ENCODE measurements at regions not wholly inside any gene's neighbourhood (a gene's known extent, or its start where the extent isn't known, plus 50 kb on each side); places are given as distances from the start of the nearest gene placed in this dataset.

DNA sequence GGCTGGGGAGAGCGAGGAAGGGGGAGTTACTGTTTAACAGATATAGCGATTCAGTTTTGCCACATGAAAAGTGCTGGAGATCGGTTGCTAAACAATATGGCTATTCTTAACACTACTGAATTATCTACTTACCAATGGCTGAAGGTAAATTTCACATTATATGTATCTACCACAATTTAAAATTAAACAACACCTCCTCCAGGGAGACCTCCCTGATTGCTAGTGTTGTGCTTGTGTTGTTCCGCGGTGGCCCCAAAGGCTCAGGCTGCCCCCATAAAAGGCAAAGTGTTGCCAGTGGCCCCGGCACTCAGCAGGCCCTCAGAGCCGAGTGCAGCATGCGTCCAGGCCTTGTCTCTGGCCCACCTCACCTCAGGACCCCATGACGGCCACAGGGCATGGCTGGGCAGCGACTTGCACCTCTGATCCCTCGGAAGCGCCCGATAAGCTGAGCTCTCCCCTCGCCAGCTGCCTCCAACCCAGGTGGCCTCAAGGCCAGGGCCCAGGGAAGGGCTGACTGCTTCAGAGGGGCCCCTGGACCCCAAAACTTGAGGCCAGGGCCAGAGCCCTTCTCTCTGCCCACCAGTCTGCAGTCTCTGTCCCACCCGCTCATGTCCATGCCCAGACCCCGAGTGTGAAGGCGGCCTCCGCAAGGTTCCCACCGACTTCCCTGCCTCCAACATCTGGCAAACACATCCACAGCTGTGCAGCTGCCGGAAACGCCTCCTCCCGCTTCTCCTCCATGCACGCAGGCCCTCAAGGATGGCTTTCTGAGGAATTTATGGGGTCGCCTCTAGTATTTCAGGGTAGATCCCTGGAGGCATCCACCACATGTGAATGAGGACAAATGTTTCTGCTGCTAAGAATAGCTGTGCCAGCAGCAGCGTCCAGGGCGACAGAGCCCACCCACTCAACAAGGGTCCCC is 60.0 kb downstream of the NCOR2 start:
- TF ChIP-seq, protein P1, sequence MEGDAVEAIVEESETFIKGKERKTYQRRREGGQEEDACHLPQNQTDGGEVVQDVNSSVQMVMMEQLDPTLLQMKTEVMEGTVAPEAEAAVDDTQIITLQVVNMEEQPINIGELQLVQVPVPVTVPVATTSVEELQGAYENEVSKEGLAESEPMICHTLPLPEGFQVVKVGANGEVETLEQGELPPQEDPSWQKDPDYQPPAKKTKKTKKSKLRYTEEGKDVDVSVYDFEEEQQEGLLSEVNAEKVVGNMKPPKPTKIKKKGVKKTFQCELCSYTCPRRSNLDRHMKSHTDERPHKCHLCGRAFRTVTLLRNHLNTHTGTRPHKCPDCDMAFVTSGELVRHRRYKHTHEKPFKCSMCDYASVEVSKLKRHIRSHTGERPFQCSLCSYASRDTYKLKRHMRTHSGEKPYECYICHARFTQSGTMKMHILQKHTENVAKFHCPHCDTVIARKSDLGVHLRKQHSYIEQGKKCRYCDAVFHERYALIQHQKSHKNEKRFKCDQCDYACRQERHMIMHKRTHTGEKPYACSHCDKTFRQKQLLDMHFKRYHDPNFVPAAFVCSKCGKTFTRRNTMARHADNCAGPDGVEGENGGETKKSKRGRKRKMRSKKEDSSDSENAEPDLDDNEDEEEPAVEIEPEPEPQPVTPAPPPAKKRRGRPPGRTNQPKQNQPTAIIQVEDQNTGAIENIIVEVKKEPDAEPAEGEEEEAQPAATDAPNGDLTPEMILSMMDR (IDR thresholded peaks at IDR 0.05; ENCODE audit: insufficient read depth in 1 of 2, low read depth in 1 of 2, low read length in 1 of 2, severe bottlenecking in 1 of 2, unreplicated experiment in 1 of 2): no peak
- BruUV-seq (replicated peaks): no TSS peak
- no peaks in the 10 kb centered on the region for H3K27me3 Mint-ChIP-seq (ENCODE audit: insufficient read depth, unreplicated experiment)
- H3K4me1 ChIP-seq: no peaks in the 10 kb centered on the region
- peaks cover 23% of the 10 kb centered on the region for H3K36me3 Mint-ChIP-seq (ENCODE audit: insufficient read depth, unreplicated experiment)
- POLR2A ChIA-PET: no interaction called here
- H3K4me3 Mint-ChIP-seq (ENCODE audit: unreplicated experiment): no peak overlapping the region
- H3K9me3 Mint-ChIP-seq (ENCODE audit: unreplicated experiment): no peaks in the 10 kb centered on the region
- peaks cover 8% of the 10 kb centered on the region for H3K4me1 Mint-ChIP-seq (ENCODE audit: low read depth, unreplicated experiment)
- H3K4me3 ChIP-seq (ENCODE audit: low read depth, low read length): no peak overlapping the region
- no peaks in the 10 kb centered on the region for H3K36me3 ChIP-seq (ENCODE audit: control insufficient read depth, insufficient read depth, low read length)
- no peaks in the 10 kb centered on the region for H3K27me3 ChIP-seq (replicated peaks; ENCODE audit: control insufficient read depth, insufficient read depth, low read length)
- intact Hi-C loops (cut with micrococcal nuclease; ENCODE audit: unreplicated experiment): no loop called here
- H3K9me3 ChIP-seq: no peaks in the 10 kb centered on the region
- DNase-seq: no peak
- peak overlapping the region; percentile 34 for H3K27ac Mint-ChIP-seq (ENCODE audit: unreplicated experiment)
- CTCF ChIA-PET: no interaction called here

DNA sequence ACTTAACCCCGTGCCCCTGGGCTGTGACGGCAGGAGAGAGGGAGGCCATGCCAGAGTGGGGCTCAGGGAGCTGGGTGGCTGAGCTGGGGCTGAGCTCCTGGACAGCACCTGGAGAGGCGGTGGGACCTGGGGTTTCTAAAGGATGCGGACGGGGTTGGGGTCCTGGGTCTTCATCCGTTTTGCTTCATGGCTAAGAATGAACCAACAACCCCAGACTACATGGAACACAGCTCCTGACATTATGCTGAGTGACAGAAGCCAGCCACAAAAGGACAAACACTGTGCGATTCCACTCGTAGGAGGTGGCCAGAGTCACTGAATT is 60.6 kb downstream of the NCOR2 start:
- TF ChIP-seq, protein P1 (IDR thresholded peaks at IDR 0.05; ENCODE audit: insufficient read depth in 1 of 2, low read depth in 1 of 2, low read length in 1 of 2, severe bottlenecking in 1 of 2, unreplicated experiment in 1 of 2): no peak
- POLR2A ChIA-PET: no interaction called here
- intact Hi-C loops (cut with micrococcal nuclease; ENCODE audit: unreplicated experiment): no loop called here
- Histone ChIP-seq H3K9me3 (no peaks in the 10 kb centered on the region), H3K36me3 (ENCODE audit: control insufficient read depth, insufficient read depth, low read length) (no peaks in the 10 kb centered on the region), H3K27me3 (replicated peaks; ENCODE audit: control insufficient read depth, insufficient read depth, low read length) (no peaks in the 10 kb centered on the region), H3K4me3 (ENCODE audit: low read depth, low read length) (no peak overlapping the region), H3K4me1 (peaks cover 6% of the 10 kb centered on the region)
- CTCF ChIA-PET: no interaction called here
- no peaks in the 10 kb centered on the region for H3K27me3 Mint-ChIP-seq (ENCODE audit: insufficient read depth, unreplicated experiment)
- no peak overlapping the region for H3K4me3 Mint-ChIP-seq (ENCODE audit: unreplicated experiment)
- DNase-seq: no peak
- no TSS peak for BruUV-seq (replicated peaks)
- H3K9me3 Mint-ChIP-seq (ENCODE audit: unreplicated experiment): no peaks in the 10 kb centered on the region
- peak overlapping the region; percentile 34 for H3K27ac Mint-ChIP-seq (ENCODE audit: unreplicated experiment)
- peaks cover 22% of the 10 kb centered on the region for H3K36me3 Mint-ChIP-seq (ENCODE audit: insufficient read depth, unreplicated experiment)
- peaks cover 15% of the 10 kb centered on the region for H3K4me1 Mint-ChIP-seq (ENCODE audit: low read depth, unreplicated experiment)

DNA sequence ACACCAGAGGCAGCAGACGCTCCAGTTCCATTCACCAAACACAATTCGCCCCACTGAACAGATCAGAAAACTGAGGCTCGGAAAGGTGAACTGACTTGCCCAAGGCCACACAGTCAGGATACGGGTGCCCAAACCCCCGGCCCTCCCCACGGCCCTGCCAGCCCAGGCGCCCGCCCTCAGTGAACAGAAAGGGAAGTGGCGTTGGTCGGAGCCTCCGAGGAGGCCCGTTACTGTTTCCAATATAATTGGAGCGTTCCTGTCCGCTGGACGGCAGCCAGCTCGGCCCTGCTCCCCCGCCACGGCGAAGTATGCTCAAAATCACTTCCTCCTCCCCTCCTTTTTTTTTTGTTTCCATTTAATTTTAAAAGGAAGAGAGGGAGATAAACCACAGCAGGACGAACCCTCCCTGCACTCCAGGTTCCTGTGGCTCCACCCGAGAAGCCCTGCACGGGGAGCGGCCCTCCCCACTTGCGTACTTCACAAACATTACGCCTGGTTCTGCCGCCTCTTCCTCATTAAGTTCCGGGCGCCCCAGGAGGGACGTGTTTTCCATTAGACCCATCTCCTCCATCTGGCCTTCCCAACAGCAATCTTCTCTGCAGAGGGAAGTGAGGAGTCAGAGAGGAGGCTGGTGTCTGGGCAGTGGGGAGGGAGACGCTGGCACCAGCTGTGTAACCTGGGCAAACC is 61.1 kb downstream of the NCOR2 start:
- Histone ChIP-seq H3K9me3 (no peaks in the 10 kb centered on the region), H3K36me3 (ENCODE audit: control insufficient read depth, insufficient read depth, low read length) (no peaks in the 10 kb centered on the region), H3K4me3 (ENCODE audit: low read depth, low read length) (no peak overlapping the region), H3K4me1 (peaks cover 11% of the 10 kb centered on the region), H3K27me3 (replicated peaks; ENCODE audit: control insufficient read depth, insufficient read depth, low read length) (no peaks in the 10 kb centered on the region)
- intact Hi-C loops (cut with micrococcal nuclease; ENCODE audit: unreplicated experiment): no loop called here
- Mint-ChIP-seq H3K4me3 (ENCODE audit: unreplicated experiment) (no peak overlapping the region), H3K4me1 (ENCODE audit: low read depth, unreplicated experiment) (peaks cover 20% of the 10 kb centered on the region), H3K9me3 (ENCODE audit: unreplicated experiment) (no peaks in the 10 kb centered on the region), H3K27ac (ENCODE audit: unreplicated experiment) (peak overlapping the region; percentile 34), H3K27me3 (ENCODE audit: insufficient read depth, unreplicated experiment) (no peaks in the 10 kb centered on the region), H3K36me3 (ENCODE audit: insufficient read depth, unreplicated experiment) (peaks cover 27% of the 10 kb centered on the region)
- no TSS peak for BruUV-seq (replicated peaks)
- CTCF ChIA-PET: no interaction called here
- POLR2A ChIA-PET: no interaction called here
- DNase-seq: no peak
- TF ChIP-seq, protein P1 (IDR thresholded peaks at IDR 0.05; ENCODE audit: insufficient read depth in 1 of 2, low read depth in 1 of 2, low read length in 1 of 2, severe bottlenecking in 1 of 2, unreplicated experiment in 1 of 2): no peak

Measured in Caco-2 (cell line).